ENCODE measurements at regions not wholly inside any gene's neighbourhood (a gene's known extent, or its start where the extent isn't known, plus 50 kb on each side); places are given as distances from the start of the nearest gene placed in this dataset.

- no peak for DNase-seq (ENCODE audit: extremely low read depth in 1 of 11, low read depth in 9 of 11, low spot score in 4 of 11)
Measured at GRCh38 chr16:85381738-85382592, 231.2 kb upstream of the GSE1 start.

- DNase-seq (ENCODE audit: extremely low read depth in 1 of 11, low read depth in 9 of 11, low spot score in 4 of 11), result no peak
Measured at GRCh38 chr16:85382717-85383118, 230.4 kb upstream of the GSE1 start.

- DNase-seq (ENCODE audit: extremely low read depth in 1 of 11, low read depth in 9 of 11, low spot score in 4 of 11), result no peak
Measured at GRCh38 chr16:85383836-85384832, 229.0 kb upstream of the GSE1 start.

GRCh38 chr16:85384833-85385462, 228.2 kb upstream of the GSE1 start:
- no peak for DNase-seq (ENCODE audit: extremely low read depth in 1 of 11, low read depth in 9 of 11, low spot score in 4 of 11)

GRCh38 chr16:85385463-85386331, 227.4 kb upstream of the GSE1 start:
- no peak for DNase-seq (ENCODE audit: extremely low read depth in 1 of 11, low read depth in 9 of 11, low spot score in 4 of 11)

GRCh38 chr16:85386467-85387170, 226.5 kb upstream of the GSE1 start:
- no peak for DNase-seq (ENCODE audit: extremely low read depth in 1 of 11, low read depth in 9 of 11, low spot score in 4 of 11)

- no peak for DNase-seq (ENCODE audit: extremely low read depth in 1 of 11, low read depth in 9 of 11, low spot score in 4 of 11)
Measured at GRCh38 chr16:85387171-85387507, 226.0 kb upstream of the GSE1 start.

GRCh38 chr16:85387731-85388295, 225.3 kb upstream of the GSE1 start:
- no peak for DNase-seq (ENCODE audit: extremely low read depth in 1 of 11, low read depth in 9 of 11, low spot score in 4 of 11)

- DNase-seq (ENCODE audit: extremely low read depth in 1 of 11, low read depth in 9 of 11, low spot score in 4 of 11), result no peak
Measured at GRCh38 chr16:85389679-85390470, 223.2 kb upstream of the GSE1 start.

- DNase-seq (ENCODE audit: extremely low read depth in 1 of 11, low read depth in 9 of 11, low spot score in 4 of 11), result no peak
Measured at GRCh38 chr16:85390511-85391174, 222.5 kb upstream of the GSE1 start.

GRCh38 chr16:85391175-85391707, 221.9 kb upstream of the GSE1 start:
- DNase-seq (ENCODE audit: extremely low read depth in 1 of 11, low read depth in 9 of 11, low spot score in 4 of 11), result no peak

GRCh38 chr16:85391769-85392583, 221.1 kb upstream of the GSE1 start:
- no peak for DNase-seq (ENCODE audit: extremely low read depth in 1 of 11, low read depth in 9 of 11, low spot score in 4 of 11)

- no peak for DNase-seq (ENCODE audit: extremely low read depth in 1 of 11, low read depth in 9 of 11, low spot score in 4 of 11)
Measured at GRCh38 chr16:85392756-85393673, 220.1 kb upstream of the GSE1 start.

GRCh38 chr16:85393674-85394451, 219.3 kb upstream of the GSE1 start:
- no peak for DNase-seq (ENCODE audit: extremely low read depth in 1 of 11, low read depth in 9 of 11, low spot score in 4 of 11)

All from renal cortex interstitium (tissue), 11 donors.